T1000 (cell line): ENCODE measurements at regions not wholly inside any gene's neighbourhood (a gene's known extent, or its start where the extent isn't known, plus 50 kb on each side); places are given as distances from the start of the nearest gene placed in this dataset.

Experiments used
- DNase-seq: peaks from one replicate; lab custom pipeline; 2025; ENCODE audit warnings: mixed read lengths; lab: John Stamatoyannopoulos, UW

DNA sequence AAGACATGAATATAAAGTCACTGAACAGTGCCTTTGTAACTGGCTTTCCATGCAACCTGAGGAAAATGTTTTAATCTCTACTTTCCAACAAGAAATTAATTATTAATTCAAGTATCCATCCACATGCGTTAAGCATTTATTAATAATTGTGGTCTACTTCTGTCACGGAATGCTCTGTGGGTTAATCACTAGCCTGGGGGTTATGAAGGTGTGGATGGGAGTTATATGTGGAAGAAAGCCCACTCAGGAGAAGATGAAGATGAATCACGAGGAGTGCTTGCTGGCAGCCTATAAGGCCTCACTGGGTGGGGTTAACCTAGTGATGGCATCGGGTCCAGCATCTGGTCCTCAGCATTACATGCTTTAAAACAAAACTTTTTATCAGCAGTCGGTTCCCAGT is 99.5 kb upstream of the AVPR1A start:
- DNase-seq = no peak

DNA sequence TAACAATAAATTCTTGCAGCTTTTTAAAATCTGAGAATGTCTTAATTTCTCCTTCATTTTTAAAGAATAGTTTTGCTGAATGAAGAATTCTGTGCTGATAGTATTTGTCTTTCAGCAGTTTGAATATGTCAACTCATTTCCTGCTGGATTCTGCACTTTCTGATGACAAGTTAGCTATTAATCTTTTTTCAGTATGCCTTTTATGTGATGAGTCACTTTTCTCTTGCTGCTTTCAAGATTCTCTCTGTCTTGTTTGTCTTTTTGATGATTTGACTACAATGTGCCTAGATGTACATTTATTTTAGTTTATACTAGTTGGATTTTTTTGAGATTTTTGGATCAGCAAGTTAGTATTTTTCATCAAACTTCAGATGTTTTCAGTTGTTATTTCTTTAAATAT is 87.9 kb upstream of the AVPR1A start:
- no peak for DNase-seq

DNA sequence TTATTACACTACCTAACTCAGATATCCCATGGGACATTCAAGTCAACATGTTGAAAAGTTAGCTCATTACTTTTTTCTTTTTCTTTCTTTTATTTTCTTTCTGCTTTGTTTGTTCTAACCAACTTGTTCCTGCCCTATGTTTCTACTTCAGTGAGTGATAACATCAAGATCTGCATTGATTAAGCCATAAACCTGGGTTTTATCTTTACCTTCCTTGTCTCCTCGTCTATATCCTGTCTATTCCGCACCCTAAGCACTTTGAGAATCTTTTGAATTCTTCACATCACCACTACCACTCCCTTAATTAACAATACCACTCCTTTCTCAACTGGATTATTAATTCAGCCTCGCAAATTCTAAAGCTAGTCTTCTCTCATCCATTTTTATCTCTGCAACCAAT is 81.9 kb upstream of the AVPR1A start:
- DNase-seq = no peak

DNA sequence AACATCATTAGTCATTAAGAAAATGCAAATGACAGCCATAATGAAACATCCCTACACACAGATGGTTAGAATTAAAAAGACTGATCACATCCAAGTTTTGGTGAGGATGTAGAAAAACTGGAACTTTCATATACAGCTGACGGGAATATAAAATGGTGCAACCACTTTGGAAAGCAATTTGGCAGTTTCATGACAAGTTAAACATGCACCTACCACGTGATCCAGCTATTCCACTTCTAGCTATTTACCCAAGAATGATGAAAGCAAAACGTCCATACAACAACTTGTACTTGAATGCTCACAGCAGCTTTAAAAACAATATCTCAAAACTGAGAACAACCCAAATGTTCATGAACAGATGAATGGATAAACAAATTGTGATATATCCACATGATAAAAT is 77.9 kb upstream of the AVPR1A start:
- DNase-seq = no peak

DNA sequence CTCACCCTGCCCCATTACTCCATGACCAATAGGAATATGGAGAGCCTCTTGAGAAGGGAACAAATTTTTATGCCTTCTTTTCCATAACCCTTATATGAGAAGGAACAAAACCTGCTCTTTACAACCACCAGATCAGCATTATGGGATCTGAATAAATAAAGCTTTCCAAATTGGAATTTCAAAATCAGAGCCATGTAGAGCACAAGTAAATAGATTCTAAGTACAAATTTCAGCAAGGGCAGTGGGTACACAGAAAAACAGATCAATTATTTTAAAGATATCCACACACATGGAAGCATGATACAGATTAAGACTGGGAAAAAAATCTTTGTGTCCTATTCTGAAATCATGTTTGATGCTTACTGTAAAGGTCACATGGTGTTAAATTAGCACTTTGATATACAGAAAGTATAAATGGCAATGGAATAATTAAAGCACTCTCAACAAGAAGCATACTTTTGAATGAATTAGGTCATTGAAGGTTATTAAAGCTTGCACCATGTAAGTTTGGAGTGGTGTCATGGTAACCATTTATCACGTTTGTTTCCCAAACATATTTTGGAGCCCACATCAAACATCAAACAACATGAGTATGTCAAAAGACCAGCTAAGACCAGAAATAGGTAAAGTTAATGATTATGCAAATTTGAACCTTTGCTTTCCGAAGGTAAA is 75.9 kb upstream of the AVPR1A start:
- no peak for DNase-seq

DNA sequence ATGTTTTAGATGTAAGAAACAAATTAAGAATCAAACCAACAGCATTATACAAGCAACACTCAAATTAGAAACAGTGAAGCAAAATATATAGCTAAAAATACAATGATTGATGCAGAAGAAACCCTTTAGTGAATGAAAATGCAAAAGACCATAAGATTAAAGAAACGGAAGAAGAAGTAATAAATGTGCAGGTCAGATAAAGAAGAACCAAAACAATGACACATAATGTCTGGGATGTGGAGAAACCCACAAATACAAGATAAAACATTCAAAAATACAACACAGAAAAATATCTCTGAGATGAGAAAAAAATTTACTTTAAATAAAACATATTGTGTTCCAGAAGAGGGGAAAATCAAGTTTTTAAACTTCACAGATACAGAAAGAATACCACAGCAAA is 73.4 kb upstream of the AVPR1A start:
- no peak for DNase-seq

DNA sequence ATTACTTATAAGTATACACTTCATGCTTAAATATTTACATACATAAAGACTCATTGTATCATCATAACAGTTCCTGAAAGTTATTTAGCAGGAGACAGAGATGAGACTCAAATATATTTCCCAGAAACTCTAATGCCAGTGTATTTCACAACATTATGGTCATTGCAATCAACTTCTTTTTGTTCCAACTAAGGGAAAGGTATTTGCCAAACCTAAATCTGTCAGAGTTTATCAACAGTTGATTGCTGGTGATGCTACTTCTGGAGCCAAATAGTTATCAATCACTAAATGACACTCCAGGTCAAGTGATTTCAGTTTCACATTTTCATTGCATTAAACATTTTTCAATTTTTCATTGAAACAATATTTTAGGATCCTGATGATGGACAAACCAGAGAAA is 72.1 kb upstream of the AVPR1A start:
- no peak for DNase-seq

DNA sequence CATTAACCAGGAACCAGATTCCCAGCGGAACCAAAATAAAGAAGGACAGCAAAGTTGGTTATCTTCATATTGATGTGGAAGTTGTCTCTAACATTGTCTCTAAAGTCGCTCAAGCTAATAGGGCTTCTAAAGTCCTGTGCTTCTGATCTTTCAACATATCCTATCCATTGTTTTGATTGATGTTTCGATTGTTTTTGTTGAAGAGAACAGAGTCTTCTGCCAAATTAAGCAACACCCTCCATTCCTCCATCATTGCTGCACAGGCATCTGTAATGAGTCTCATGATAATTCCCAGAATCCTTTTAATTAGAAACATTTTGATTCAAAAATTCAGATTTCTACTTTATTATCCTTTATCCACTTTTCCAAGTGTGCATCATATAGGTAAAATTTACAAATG is 71.6 kb upstream of the AVPR1A start:
- no peak for DNase-seq

DNA sequence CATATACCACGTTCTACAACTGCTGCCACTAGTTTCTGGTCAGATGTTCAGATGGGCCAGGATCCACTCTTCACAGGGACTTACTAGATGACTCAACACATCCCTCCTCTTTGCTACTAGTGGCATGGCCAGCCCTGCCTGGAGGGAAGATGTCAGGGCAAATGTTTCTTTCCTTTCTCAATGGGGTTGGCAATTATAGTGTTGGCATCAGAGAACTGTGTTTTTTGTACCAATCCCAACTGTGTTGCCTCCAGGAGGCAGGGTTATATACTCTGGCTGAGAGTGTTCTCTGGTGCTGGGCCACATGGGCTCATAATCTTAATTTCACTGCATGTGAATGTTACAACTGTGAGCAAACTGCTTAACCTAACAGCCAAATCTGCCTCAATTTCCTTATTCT is 69.9 kb upstream of the AVPR1A start:
- no peak for DNase-seq

DNA sequence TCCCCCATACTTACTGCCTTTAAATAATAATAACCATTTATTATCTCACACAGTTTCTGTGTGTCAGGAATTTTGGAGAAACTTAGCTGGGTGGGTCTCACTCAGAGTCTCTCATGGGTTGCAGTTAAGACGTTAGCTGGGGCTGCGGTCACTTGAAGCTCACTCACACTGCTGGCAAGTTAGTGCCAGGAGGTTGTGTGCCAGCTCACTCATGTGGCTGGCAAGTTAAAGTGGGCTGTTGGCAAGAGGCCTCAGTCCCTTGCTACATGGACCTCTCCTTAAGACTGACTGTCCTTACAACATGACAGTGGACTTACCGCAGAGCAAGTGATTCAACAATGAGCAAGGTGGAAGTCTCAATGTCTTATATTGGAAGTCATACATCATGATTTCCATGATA is 61.3 kb upstream of the AVPR1A start:
- no peak for DNase-seq

DNA sequence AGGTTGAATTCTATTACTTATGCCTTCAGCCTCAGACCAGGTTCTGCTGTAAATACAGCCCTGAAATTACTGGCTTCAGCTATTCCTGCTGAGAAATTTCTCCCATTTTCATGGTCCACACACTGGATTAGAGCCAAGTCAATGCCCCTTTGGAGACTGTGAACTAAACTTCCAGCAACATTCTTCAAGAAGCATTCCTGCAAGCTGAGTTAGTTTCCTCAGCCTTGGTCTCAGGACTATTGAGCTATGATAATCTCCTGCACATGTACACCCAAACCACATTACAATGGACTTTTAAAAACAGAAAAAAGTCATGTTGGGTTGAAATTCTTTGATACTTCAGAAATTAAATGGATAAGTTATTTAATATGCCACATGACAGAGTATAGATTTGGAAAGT is 58.0 kb upstream of the AVPR1A start:
- DNase-seq = no peak

DNA sequence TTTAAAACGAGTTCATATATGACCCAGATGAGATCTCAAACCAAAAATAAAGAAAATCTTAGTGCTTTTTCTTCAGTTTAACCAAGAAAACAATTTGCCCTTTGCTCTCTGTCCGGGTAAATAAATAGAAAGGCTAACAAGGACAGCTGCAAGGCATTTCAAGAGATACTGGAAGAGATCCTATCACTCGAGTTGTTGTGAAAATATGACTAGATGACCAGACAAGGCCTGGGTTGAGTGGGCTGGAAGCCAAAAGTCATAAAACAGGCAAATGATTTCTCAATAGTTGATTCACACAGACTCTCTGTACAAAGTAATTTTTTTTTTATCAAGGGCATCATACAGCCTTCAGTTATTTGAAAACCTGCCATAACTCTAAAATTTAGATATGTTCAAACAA is 55.9 kb upstream of the AVPR1A start:
- peak; percentile 55 for DNase-seq

DNA sequence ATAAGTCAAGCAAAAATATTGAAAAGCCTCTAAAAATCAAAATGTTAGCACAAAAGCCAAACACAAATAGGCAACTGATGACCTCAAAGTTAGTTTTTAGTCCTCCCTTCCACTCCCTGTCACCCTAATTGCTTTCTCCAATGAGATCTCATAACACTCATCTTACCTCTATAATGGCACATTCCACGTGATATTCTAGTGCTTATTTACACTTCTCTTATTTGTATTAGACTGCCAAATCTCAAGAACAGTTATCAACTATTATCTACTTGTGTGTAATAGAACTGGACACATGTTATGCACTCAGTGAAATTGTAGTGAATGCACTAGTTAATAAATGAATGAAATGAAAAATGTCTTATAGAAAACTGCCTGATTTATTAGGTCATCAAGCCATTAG is 55.5 kb upstream of the AVPR1A start:
- no peak for DNase-seq
